Activated naive CD8-positive, alpha-beta T cell treated with anti-CD3 and anti-CD28 coated beads, Interleukin-2, amount 10 ng/mL, durations not matched to agents 7 days and 5 days (primary cell): ENCODE measurements at regions not wholly inside any gene's neighbourhood (a gene's known extent, or its start where the extent isn't known, plus 50 kb on each side); places are given as distances from the start of the nearest gene placed in this dataset.

ENCODE experiments used
- ATAC-seq: fragments of 150-1000 bp; cut with Tn5 transposase; one replicate; pipeline ENCODE4 v1.10.0; 2021; ENCODE audit warnings: low read depth, moderate library complexity
- POLR2A ChIA-PET: fragments of 350-600 bp; sonication (Branson Sonifier 250); formaldehyde crosslinking; loops from one replicate; lab custom pipeline; 2021; ENCODE audit warnings: antibody characterized with exemption; lab: Charles Lee
- DNase-seq: peaks from one replicate; pipeline ENCODE4 v3.0.0; 2021
- H3K27ac Mint-ChIP-seq: one replicate; pipeline ENCODE4 v1.8.0; 2022; ENCODE audit warnings: mild to moderate bottlenecking, mixed read lengths
- H3K27me3 Mint-ChIP-seq: one replicate; pipeline ENCODE4 v1.8.0; 2022; ENCODE audit warnings: mild to moderate bottlenecking, moderate library complexity, mixed read lengths
- H3K36me3 Mint-ChIP-seq: one replicate; pipeline ENCODE4 v1.8.0; 2021; ENCODE audit warnings: mild to moderate bottlenecking, mixed read lengths
- H3K4me1 Mint-ChIP-seq: one replicate; pipeline ENCODE4 v1.8.0; 2021; ENCODE audit warnings: mixed read lengths
- H3K4me3 Mint-ChIP-seq: one replicate; pipeline ENCODE4 v1.8.0; 2022; ENCODE audit warnings: mild to moderate bottlenecking, moderate library complexity, mixed read lengths
- H3K9me3 Mint-ChIP-seq: one replicate; pipeline ENCODE4 v1.8.0; 2021; ENCODE audit warnings: mixed read lengths

- H3K27me3 Mint-ChIP-seq, result no peaks in the 10 kb centered on the region
Measured at GRCh38 chr13:34343413-34343940, 525.5 kb downstream of the RFC3 start.

GRCh38 chr13:34344816-34345215, 526.9 kb downstream of the RFC3 start:
- ATAC-seq (no peak), DNase-seq (no peak)
- POLR2A ChIA-PET, result no interaction called here
- H3K36me3 Mint-ChIP-seq, result no peaks in the 10 kb centered on the region
- no peaks in the 10 kb centered on the region for H3K9me3 Mint-ChIP-seq
- H3K27ac Mint-ChIP-seq, result no peak overlapping the region
- no peaks in the 10 kb centered on the region for H3K4me1 Mint-ChIP-seq
- H3K4me3 Mint-ChIP-seq, result no peak overlapping the region
- no peaks in the 10 kb centered on the region for H3K27me3 Mint-ChIP-seq

More at GRCh38 chr13:34343413-34343940, 525.5 kb downstream of the RFC3 start:
- no peak overlapping the region for H3K27ac Mint-ChIP-seq
- DNase-seq, result no peak
- no peaks in the 10 kb centered on the region for H3K9me3 Mint-ChIP-seq
- H3K4me1 Mint-ChIP-seq, result no peaks in the 10 kb centered on the region
- H3K36me3 Mint-ChIP-seq, result no peaks in the 10 kb centered on the region
- no peak for ATAC-seq
- H3K4me3 Mint-ChIP-seq, result no peak overlapping the region
- POLR2A ChIA-PET, result no interaction called here

GRCh38 chr13:34345258-34345965, 527.5 kb downstream of the RFC3 start:
- Mint-ChIP-seq H3K4me3 (no peak overlapping the region), H3K4me1 (no peaks in the 10 kb centered on the region), H3K27ac (no peak overlapping the region), H3K27me3 (no peaks in the 10 kb centered on the region), H3K36me3 (no peaks in the 10 kb centered on the region), H3K9me3 (no peaks in the 10 kb centered on the region)
- ATAC-seq, result no peak
- POLR2A ChIA-PET, result no interaction called here
- no peak for DNase-seq

DNA sequence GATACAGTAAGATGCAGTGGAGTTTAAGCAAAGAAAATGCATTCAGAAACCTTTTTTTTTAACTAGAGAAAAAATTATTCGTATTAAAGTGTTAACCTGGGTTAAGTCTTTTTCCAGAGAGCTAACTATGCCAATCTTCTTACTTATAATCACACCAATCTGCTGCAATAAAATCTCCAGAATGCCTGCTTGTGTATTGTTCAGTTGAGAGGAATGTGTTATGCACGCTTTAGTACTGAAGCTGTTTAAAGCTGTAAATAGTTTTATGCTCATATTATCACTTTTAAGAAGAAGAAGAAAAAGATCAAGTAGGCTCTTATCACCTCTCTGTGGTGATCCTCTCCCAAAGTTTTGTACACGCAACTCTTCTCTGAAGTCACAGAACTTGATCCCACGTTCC, 528.7 kb downstream of the RFC3 start:
- Mint-ChIP-seq H3K4me1 (no peaks in the 10 kb centered on the region), H3K4me3 (no peak overlapping the region), H3K27me3 (no peaks in the 10 kb centered on the region), H3K36me3 (no peaks in the 10 kb centered on the region), H3K27ac (no peak overlapping the region), H3K9me3 (peaks cover 3% of the 10 kb centered on the region)
- no peak for ATAC-seq
- POLR2A ChIA-PET, result no interaction called here
- DNase-seq, result no peak

- Mint-ChIP-seq H3K9me3 (peaks cover 3% of the 10 kb centered on the region), H3K4me3 (no peak overlapping the region), H3K27ac (no peak overlapping the region), H3K36me3 (no peaks in the 10 kb centered on the region), H3K27me3 (no peaks in the 10 kb centered on the region), H3K4me1 (no peaks in the 10 kb centered on the region)
- POLR2A ChIA-PET, result no interaction called here
- ATAC-seq (no peak), DNase-seq (no peak)
Measured at GRCh38 chr13:34347784-34348573, 530.0 kb downstream of the RFC3 start.

DNA sequence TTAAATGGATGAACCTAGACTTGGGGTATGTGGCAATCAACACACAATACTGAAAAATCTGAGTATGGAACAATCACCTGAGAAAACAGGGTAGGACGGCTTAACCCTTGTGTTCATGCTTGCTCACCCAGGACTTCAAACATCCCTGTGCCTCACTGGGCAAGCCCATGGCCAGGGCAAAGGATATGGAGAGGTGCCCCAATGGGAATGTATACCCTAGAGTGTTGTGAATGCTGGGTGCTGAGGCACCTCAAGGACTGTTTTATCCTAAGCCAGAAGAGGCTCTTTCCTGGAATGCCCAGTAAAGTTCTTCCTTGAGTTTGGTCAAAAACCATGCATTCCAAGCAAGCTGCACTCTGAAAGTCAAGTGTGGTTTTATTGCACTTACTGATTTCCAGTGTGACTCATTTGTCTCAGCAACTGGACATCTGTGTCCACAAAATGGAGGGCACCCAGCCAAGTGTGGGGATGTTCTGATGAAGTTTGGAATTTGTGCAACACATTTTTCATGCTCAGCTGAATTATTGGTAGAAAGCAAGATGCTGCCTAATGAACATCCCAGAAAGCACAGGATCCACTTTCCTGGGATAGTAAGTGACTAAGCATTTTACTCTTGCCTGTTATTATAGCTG, 531.3 kb downstream of the RFC3 start:
- Mint-ChIP-seq H3K4me3 (no peak overlapping the region), H3K27me3 (no peaks in the 10 kb centered on the region), H3K9me3 (peaks cover 5% of the 10 kb centered on the region), H3K4me1 (no peaks in the 10 kb centered on the region), H3K27ac (no peak overlapping the region), H3K36me3 (no peaks in the 10 kb centered on the region)
- no peak for ATAC-seq
- POLR2A ChIA-PET, result no interaction called here
- no peak for DNase-seq

DNA sequence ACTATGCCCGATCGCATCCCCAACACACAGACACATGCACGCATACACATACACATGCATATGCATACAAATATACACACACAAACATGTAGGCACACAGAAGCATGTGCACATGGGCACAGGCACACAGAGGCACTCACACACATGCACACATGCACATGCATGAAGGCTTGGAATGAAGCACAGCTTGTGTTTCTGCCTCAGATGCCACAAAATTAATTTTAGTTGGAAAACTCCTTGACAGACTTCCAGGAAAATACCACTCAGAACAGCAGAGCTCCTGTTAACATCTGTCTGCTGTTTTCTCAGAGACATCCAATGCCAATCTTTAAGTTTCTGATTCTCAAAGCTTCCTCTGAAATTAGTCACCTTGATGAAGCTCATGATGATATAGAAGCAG, 532.7 kb downstream of the RFC3 start:
- POLR2A ChIA-PET, result no interaction called here
- Mint-ChIP-seq H3K4me3 (no peak overlapping the region), H3K4me1 (no peaks in the 10 kb centered on the region), H3K9me3 (peaks cover 5% of the 10 kb centered on the region), H3K27me3 (no peaks in the 10 kb centered on the region), H3K27ac (no peak overlapping the region), H3K36me3 (no peaks in the 10 kb centered on the region)
- ATAC-seq (no peak), DNase-seq (no peak)

DNA sequence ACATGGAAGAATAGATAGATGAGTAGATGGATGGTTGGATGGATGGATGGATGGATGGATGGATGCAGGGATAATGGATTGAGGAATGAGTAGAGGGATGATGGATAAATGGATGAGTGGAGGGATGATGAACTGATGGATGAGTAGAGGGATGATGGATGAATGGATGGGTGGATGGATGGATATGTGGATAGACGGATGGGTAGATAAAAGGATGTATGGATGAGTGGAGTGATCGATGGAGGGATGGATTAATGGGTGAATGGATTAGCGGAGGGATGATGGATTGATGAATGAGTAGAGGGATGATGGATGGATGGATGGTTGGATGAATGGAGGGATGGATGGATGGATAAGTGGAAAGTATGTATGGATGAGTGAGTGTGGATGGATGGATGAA, 533.2 kb downstream of the RFC3 start:
- H3K27me3 Mint-ChIP-seq, result no peaks in the 10 kb centered on the region
- H3K9me3 Mint-ChIP-seq, result peaks cover 5% of the 10 kb centered on the region
- H3K4me1 Mint-ChIP-seq, result no peaks in the 10 kb centered on the region

GRCh38 chr13:34352958-34353357, 535.0 kb downstream of the RFC3 start:
- Mint-ChIP-seq H3K36me3 (no peaks in the 10 kb centered on the region), H3K9me3 (peaks cover 5% of the 10 kb centered on the region), H3K4me3 (no peak overlapping the region), H3K27ac (no peak overlapping the region), H3K4me1 (no peaks in the 10 kb centered on the region), H3K27me3 (no peaks in the 10 kb centered on the region)
- ATAC-seq (no peak), DNase-seq (no peak)
- POLR2A ChIA-PET, result no interaction called here

More for the DNA sequence above, 533.2 kb downstream of the RFC3 start:
- no peak overlapping the region for H3K4me3 Mint-ChIP-seq
- no peak for DNase-seq
- POLR2A ChIA-PET, result no interaction called here
- no peaks in the 10 kb centered on the region for H3K36me3 Mint-ChIP-seq
- ATAC-seq, result no peak
- H3K27ac Mint-ChIP-seq, result no peak overlapping the region

DNA sequence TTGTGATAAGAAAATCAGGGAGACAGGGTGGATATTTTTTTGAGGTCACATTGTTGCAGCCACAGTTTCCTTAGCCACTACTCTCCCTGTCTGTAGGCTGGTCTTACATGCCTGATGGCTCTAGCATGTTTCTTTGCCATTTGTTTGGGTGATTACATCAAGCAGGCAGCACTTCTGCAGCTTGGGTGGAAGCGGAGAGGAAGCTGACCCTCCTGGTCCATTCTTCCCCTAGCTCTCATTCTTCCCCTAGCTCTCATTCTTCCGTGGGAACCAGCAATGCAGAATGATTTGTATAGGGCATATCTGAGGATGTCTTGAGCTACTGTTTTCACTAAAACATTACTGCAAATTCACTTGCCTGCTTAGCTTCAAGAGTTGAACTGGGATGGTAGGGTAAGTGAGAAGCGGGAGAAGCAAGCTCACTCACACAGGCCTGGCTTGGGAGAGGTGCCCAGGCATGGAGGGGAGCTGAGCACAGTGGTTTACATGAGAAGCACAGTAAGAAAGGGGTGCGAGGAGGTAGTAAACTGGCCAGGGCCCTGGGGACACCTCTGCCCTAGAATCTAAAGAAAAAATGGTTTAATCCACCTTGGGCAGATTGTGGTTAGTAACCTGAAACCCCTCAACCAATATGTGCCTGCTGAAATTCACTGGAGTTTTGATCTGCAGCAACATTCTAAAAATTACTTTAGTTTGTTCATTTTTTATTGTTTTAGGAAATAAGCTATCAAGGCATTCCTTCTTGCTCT, 538.9 kb downstream of the RFC3 start:
- ATAC-seq (no peak), DNase-seq (no peak)
- Mint-ChIP-seq H3K36me3 (no peaks in the 10 kb centered on the region), H3K9me3 (peaks cover 2% of the 10 kb centered on the region), H3K4me1 (no peaks in the 10 kb centered on the region), H3K4me3 (no peak overlapping the region), H3K27me3 (no peaks in the 10 kb centered on the region), H3K27ac (no peak overlapping the region)
- POLR2A ChIA-PET, result no interaction called here

DNA sequence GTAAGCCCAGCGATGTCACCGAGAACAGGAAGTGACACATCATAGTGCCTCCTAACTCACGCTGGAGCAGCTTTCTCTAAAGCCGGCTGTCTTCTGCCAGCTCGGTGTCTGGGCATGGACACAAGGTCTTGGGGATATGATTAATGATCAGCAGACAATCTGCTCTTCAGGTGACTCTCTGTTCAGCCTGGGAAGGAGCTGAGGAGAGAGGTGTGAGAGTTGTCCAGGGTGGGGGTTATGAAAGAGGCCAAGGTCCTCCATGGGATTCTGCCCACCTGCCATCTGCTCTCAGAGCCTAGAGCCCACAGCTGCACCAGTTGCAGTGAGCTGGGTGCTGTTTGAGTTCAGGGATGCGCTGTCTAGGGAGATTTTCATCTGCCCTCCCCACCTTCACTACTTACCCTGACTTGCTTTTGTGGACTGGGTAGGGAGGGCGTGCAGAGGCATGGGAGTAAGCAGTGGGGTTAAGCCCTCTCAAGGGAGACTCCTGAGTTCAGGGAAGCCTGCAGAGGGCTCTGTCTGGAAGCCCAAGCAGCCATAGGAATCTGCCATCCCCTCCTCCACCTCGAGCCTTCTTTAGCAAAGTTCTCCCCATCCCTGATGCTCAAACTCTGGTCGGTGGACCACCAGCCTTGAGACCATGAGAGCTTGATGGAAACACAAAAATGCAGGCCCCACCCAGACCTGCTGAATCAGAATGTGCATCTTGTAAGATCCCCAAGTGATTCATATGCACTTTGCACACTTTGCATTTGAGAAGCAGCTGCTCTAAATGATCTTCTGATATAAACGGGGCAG, 539.7 kb downstream of the RFC3 start:
- POLR2A ChIA-PET, result no interaction called here
- H3K4me3 Mint-ChIP-seq, result no peak overlapping the region
- H3K4me1 Mint-ChIP-seq, result no peaks in the 10 kb centered on the region

DNA sequence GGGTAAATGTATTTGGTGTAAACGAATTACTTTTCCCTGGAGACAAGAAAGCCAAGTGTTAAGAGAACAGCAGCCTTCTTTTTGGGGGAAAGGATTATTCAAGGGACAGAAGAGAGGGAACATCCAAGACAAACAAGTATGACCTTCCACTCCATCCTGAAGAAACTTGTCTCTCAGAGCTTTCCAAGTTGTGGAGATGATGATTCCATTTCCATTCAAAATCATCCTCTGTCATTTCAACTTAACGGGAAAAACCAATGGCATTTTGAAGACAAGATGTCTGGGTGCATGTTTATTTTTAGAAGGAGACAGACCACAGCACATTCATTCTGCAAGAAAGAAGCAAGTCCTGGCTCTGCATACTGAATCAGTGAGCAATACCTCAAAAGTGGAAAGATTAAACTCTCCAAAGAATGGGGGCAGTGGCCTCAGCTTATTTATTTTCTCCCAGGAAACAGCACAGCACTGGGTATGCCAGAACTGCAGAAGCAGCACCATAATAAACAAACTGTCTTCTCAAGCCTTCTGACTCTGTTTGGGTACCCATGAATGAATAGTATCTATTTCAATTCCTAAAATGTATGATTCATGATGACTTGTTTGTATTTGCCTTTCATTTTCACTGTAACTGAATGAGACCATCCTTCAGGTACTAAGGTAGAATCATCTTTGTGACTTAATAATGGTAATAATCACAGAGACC, 541.0 kb downstream of the RFC3 start:
- DNase-seq (no peak), ATAC-seq (no peak)
- H3K27me3 Mint-ChIP-seq, result no peaks in the 10 kb centered on the region
- no peak overlapping the region for H3K27ac Mint-ChIP-seq
- H3K4me1 Mint-ChIP-seq, result no peaks in the 10 kb centered on the region
- POLR2A ChIA-PET, result no interaction called here
- no peaks in the 10 kb centered on the region for H3K36me3 Mint-ChIP-seq
- H3K9me3 Mint-ChIP-seq, result no peaks in the 10 kb centered on the region
- H3K4me3 Mint-ChIP-seq, result no peak overlapping the region

More for the DNA sequence above, 539.7 kb downstream of the RFC3 start:
- H3K9me3 Mint-ChIP-seq, result peaks cover 2% of the 10 kb centered on the region
- no peaks in the 10 kb centered on the region for H3K36me3 Mint-ChIP-seq
- no peak overlapping the region for H3K27ac Mint-ChIP-seq
- no peak for DNase-seq
- no peak for ATAC-seq
- H3K27me3 Mint-ChIP-seq, result no peaks in the 10 kb centered on the region
